ENCODE measurements at regions not wholly inside any gene's neighbourhood (a gene's known extent, or its start where the extent isn't known, plus 50 kb on each side); places are given as distances from the start of the nearest gene placed in this dataset.

- Mint-ChIP-seq H3K4me3 (no peak overlapping the region), H3K9me3 (peaks cover 11% of the 10 kb centered on the region), H3K27ac (no peak overlapping the region), H3K27me3 (ENCODE audit: insufficient read depth) (peaks cover 24% of the 10 kb centered on the region), H3K36me3 (ENCODE audit: low read depth) (no peaks in the 10 kb centered on the region), H3K4me1 (no peaks in the 10 kb centered on the region)
- TF ChIP-seq, protein P1, sequence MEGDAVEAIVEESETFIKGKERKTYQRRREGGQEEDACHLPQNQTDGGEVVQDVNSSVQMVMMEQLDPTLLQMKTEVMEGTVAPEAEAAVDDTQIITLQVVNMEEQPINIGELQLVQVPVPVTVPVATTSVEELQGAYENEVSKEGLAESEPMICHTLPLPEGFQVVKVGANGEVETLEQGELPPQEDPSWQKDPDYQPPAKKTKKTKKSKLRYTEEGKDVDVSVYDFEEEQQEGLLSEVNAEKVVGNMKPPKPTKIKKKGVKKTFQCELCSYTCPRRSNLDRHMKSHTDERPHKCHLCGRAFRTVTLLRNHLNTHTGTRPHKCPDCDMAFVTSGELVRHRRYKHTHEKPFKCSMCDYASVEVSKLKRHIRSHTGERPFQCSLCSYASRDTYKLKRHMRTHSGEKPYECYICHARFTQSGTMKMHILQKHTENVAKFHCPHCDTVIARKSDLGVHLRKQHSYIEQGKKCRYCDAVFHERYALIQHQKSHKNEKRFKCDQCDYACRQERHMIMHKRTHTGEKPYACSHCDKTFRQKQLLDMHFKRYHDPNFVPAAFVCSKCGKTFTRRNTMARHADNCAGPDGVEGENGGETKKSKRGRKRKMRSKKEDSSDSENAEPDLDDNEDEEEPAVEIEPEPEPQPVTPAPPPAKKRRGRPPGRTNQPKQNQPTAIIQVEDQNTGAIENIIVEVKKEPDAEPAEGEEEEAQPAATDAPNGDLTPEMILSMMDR (conservative IDR thresholded peaks at IDR 0.05), result no peak
- no peak overlapping the region for H3K4me3 ChIP-seq (ENCODE audit: low read length)
- no peak overlapping the region for H3K9ac ChIP-seq (ENCODE audit: extremely low read depth, low read length, poor library complexity, severe bottlenecking)
- H3K27me3 ChIP-seq (ENCODE audit: control insufficient read depth, insufficient read depth, low read length, poor library complexity, severe bottlenecking), result no peaks in the 10 kb centered on the region
- H3K9me3 ChIP-seq (ENCODE audit: control insufficient read depth, low read length), result no peaks in the 10 kb centered on the region
- DNase-seq, result no peak
- H3K4me1 ChIP-seq (ENCODE audit: control insufficient read depth, insufficient read depth, low read length), result no peaks in the 10 kb centered on the region
- no peaks in the 10 kb centered on the region for H3K36me3 ChIP-seq (ENCODE audit: control insufficient read depth, insufficient read depth, low read length)
- no peak overlapping the region for H3K27ac ChIP-seq (ENCODE audit: low read depth, low read length)
Observed at GRCh38 chr6:5869261-5869660, 137.5 kb downstream of the NRN1 start.

DNA sequence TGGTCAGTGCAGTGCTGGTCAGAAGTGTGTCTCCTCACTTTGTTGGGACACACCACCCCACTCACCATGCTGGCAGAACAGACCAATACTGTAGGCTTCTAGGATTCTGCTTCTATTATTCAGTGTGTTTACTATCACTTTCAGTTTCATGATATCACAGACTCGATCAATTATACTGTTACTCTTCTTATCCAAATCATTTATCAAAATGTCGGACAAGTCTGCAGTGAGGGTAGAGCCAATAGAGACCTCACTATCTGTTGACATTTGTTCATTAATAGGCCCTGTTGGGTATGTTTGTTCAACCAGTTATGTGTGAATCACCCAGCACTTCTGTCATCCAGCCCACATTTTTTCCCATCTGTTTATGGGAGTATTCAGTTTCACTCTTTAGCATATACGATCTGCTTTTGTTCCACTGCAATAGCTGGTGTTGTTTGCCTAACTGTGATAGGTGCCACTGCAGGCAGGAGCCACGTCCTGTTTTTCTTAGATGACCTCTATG, 140.1 kb downstream of the NRN1 start:
- no peak overlapping the region for H3K9ac ChIP-seq (ENCODE audit: extremely low read depth, low read length, poor library complexity, severe bottlenecking)
- H3K27ac ChIP-seq (ENCODE audit: low read depth, low read length), result no peak overlapping the region
- DNase-seq, result no peak
- TF ChIP-seq, protein P1 (conservative IDR thresholded peaks at IDR 0.05), result no peak
- H3K4me1 ChIP-seq (ENCODE audit: control insufficient read depth, insufficient read depth, low read length), result no peaks in the 10 kb centered on the region
- Mint-ChIP-seq H3K27ac (no peak overlapping the region), H3K4me3 (no peak overlapping the region), H3K27me3 (ENCODE audit: insufficient read depth) (peaks cover 25% of the 10 kb centered on the region), H3K4me1 (peaks cover 11% of the 10 kb centered on the region), H3K9me3 (peaks cover 10% of the 10 kb centered on the region), H3K36me3 (ENCODE audit: low read depth) (no peaks in the 10 kb centered on the region)
- H3K36me3 ChIP-seq (ENCODE audit: control insufficient read depth, insufficient read depth, low read length), result no peaks in the 10 kb centered on the region
- WGBS, 2 experiments (ENCODE audit: insufficient coverage in 1 of 2, insufficient read length in 1 of 2), result 79 to 85% methylated on average over 2 to 4 of the region's 4 CpGs
- no peak overlapping the region for H3K4me3 ChIP-seq (ENCODE audit: low read length)
- no peaks in the 10 kb centered on the region for H3K9me3 ChIP-seq (ENCODE audit: control insufficient read depth, low read length)
- no peaks in the 10 kb centered on the region for H3K27me3 ChIP-seq (ENCODE audit: control insufficient read depth, insufficient read depth, low read length, poor library complexity, severe bottlenecking)

DNA sequence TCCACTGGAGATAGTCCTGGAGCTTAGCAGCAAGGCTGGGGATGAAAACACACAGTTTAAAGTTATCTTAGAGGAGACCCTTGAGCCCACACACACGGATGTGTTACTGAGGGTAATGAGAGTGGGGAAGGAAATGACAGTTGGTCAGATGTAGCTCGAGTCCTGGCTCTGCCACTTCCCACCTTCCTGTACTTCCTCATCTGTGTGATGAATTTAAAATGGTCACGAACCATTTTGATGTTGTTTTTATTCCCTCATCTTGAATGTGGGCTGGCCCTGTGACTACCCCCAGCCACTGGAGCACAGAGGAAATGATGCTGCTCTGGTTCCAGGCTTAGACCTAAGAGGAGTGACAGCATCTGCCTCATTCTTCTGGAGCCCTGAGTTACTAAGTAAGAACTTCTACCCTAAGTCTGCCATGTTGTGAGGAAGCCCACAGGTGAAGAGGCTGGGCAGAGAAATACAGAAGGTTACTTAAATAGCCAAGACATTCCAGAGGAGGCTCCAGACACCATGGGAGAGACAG, 141.2 kb downstream of the NRN1 start:
- Mint-ChIP-seq H3K9me3 (peaks cover 6% of the 10 kb centered on the region), H3K4me3 (no peak overlapping the region), H3K36me3 (ENCODE audit: low read depth) (no peaks in the 10 kb centered on the region), H3K27ac (no peak overlapping the region), H3K4me1 (peaks cover 11% of the 10 kb centered on the region), H3K27me3 (ENCODE audit: insufficient read depth) (peaks cover 30% of the 10 kb centered on the region)
- Histone ChIP-seq H3K36me3 (ENCODE audit: control insufficient read depth, insufficient read depth, low read length) (no peaks in the 10 kb centered on the region), H3K27ac (ENCODE audit: low read depth, low read length) (no peak overlapping the region), H3K9me3 (ENCODE audit: control insufficient read depth, low read length) (no peaks in the 10 kb centered on the region), H3K9ac (ENCODE audit: extremely low read depth, low read length, poor library complexity, severe bottlenecking) (no peak overlapping the region), H3K4me3 (ENCODE audit: low read length) (no peak overlapping the region), H3K27me3 (ENCODE audit: control insufficient read depth, insufficient read depth, low read length, poor library complexity, severe bottlenecking) (peaks cover 3% of the 10 kb centered on the region), H3K4me1 (ENCODE audit: control insufficient read depth, insufficient read depth, low read length) (no peaks in the 10 kb centered on the region)
- WGBS, 2 experiments (ENCODE audit: insufficient coverage in 1 of 2, insufficient read length in 1 of 2), result 79 to 100% methylated on average over 1 to 3 of the region's 3 CpGs
- TF ChIP-seq, protein P1 (conservative IDR thresholded peaks at IDR 0.05), result no peak
- no peak for DNase-seq

All from endodermal cell (in vitro differentiated cells).